Esophagus muscularis mucosa (tissue), 3 donors: ENCODE measurements at regions not wholly inside any gene's neighbourhood (a gene's known extent, or its start where the extent isn't known, plus 50 kb on each side); places are given as distances from the start of the nearest gene placed in this dataset.

Source experiments
- CTCF ChIP-seq, 3 experiments: fragments of 200-600 bp in 2 of 3; fragments of 450-650 bp in 1 of 3; sonication (generic) in 2 of 3; IDR thresholded peaks; one replicate each; pipeline ENCODE4 v1.5.1; 2017 to 2019; ENCODE audit warnings: antibody characterized with exemption in 3 of 3, mild to moderate bottlenecking in 2 of 3, moderate library complexity in 1 of 3
- POLR2A ChIP-seq: fragments of 450-650 bp; IDR thresholded peaks from one replicate; pipeline ENCODE4 v1.6.1; 2017; ENCODE audit warnings: antibody characterized with exemption, moderate library complexity, mild to moderate bottlenecking, low read depth

GRCh38 chr4:111630705-111631104 is 514.5 kb upstream of the FAM241A start:
- TF ChIP-seq POLR2A (no peak), CTCF (IDR thresholded peaks at IDR 0.05) (peak in 2 of 3 experiments; percentile 19 to 22)
